ENCODE measurements at regions not wholly inside any gene's neighbourhood (a gene's known extent, or its start where the extent isn't known, plus 50 kb on each side); places are given as distances from the start of the nearest gene placed in this dataset.
"Not testable (repeated sequence)": the region's sequence is repeated elsewhere in the genome, so short reads cannot be mapped to it uniquely, and the experiment has no call there.

DNA sequence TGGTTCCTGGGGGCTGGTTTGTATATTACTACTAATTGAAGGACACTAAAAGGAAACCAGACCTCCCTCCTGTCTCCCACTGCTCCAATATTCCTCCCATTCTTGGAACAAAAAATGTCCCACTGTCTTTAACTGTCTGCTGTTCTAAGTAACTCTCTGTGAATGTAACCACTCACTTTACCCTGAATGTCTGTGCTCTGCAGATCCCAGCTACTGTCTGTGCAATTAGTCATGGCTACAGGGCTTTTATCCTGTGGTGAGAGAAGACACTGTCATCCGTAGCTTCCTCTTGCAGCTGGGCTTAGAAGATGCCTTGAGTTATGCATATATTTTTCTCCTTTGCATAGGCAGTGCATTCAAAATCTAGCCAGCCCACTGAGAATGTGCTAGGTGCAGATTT lies 853.8 kb downstream of the CDH8 start:
- no peak for DNase-seq (ENCODE audit: low read depth in 2 of 2)

DNA sequence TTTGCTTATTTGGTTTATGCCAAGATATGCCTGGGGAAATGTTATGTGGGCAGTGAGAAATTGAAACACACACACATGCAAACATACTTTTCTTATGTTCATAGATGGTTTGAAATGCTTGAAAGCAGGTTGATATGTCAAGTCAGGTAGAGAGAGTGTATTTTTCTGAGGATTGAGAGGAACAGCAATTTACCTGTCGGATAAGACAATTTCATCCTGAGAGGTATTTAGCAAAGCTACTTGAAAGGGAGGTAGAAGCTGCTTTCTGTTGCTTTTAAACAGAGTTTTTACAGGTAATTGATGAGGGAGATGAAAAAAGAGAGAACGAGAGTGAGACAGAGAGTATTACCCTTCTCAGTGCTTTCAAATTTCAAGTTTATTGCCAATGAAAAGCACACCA lies 854.3 kb downstream of the CDH8 start:
- no peak for DNase-seq (ENCODE audit: low read depth in 2 of 2)

DNA sequence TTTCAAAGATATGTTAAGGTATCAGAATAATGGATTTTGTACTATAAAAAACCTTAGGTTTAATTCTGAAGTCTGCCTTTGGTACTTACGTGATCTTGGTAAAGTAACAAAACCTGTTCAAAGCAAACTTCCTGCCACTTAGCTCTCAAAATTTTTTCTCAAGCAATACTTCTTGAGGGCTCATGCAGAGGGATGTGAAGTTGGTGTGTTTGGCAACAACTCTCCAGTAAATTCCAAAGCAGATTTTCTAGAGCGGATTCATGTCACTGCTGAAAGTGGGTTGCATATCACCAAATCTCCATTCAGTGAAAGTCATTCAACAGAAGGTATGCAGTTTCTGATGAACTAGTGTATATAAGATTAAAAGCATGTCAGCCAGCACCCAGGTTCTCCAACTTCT lies 856.7 kb downstream of the CDH8 start:
- DNase-seq (ENCODE audit: low read depth in 2 of 2), result no peak

DNA sequence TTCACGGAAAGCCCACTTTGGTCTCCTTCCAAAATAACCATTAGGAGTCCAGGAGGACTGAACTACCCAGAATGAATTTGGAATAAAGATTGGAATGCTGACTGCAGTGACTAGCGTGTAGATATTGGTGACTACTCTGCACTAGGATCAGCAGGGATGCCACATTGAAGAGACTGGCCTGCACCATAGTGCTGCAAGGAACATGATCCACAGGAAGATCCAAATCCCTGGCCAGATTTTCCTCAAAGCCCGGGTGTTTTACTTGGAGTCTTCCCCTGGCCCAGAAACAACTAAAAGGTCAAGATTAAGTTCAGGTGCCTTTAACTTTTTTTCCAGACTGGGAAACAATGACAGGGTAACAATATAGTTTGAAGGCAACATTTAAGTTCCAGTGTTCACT lies 870.4 kb downstream of the CDH8 start:
- DNase-seq (ENCODE audit: low read depth in 2 of 2), result no peak

DNA sequence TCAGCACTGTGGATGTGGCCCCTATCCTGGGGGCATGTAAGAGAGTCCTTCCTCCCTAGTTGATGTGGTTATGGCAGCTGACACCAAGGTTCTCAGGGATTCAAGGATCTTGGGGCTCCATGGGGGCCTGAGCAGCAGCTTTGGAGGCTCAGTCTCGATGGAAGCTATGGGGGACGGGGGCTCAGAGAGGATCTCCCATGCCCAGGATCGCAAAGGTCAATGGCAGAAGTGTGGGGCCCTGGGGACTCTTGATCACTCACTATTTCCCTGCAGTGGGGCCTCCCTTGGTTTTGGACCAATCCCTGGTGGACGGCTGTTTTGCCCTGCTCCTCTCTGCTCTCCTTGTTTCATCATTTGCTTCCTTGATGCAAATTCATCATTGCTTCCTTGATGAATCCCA lies 885.9 kb downstream of the CDH8 start:
- no peak for DNase-seq (ENCODE audit: low read depth in 2 of 2)

DNA sequence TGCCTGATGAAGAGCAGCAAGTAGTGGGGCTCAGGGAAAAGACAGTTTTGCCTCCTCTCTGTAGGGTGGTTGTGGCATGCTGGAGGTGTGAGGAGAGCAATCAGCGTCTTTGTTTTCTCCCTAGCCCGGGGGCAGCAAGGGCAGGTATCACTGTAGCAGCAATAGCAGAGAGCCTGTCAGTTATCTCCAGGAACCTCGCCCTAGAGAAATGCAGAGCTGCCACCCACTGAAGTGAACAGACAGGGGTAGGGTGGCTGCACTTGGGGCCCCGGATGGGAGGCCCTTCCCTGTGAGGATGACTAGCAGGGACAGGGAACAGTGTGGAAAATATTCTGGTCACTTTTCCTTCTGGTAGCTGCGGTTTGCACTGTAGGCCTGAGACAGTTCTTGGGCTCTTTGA lies 886.5 kb downstream of the CDH8 start:
- no peak for DNase-seq (ENCODE audit: low read depth in 2 of 2)

DNA sequence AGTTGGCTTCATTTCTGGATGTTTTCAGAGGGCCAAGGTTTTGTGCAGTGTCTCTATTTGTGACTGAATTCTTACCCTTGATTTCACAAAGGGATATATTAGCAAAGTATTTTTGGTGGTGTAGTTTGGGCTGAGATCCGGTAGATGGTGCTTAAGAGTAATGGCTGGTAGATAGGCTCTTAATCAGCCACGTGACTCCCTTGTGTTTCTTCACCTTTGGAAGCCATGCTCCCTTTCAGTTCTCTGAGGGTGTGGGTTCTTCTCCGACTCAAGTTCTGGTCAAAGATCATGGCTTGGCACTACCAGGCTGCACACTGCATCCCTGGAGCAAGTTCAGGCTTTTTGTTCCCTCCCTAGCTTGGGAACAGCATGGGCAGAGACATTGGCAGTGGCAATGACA lies 887.3 kb downstream of the CDH8 start:
- DNase-seq (ENCODE audit: low read depth in 2 of 2), result no peak

DNA sequence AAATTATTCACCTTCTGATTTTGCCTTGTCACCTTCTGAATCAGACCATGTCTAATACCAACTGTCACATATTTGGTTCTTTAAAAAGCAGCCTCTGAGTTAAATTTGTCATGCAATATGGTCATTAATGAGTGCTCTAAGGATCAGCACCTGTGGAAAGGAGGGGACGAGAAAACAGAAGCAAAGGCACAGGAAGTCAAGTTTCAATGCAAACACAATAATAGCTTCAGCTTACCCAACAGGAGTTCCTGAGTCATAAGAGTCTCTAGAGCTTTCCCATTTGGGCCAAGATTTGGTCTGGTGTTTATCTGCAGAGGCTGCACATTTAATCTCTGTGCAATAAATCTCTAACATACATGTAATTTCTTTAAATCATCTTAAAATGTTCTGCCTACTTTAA lies 889.8 kb downstream of the CDH8 start:
- DNase-seq (ENCODE audit: low read depth in 2 of 2), result no peak

DNA sequence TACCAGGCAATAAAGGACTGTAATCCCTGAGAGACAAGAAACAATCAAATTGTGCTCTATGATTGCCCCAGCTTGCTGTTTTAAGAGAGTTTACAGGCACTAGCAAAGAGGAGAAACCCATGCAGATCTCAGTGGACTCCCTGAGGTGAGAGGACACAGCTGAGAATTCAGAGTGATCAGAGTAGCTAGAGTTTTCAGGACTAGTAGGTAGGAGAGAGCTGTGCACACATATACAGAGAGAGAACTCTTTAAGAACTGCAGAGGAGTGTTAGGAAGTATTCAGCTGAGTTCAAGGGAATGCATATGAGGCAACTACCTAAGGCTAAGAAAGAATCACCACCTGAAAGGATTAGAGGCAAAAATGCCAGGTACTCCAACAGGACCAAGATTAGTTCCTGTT lies 904.8 kb downstream of the CDH8 start:
- no peak for DNase-seq (ENCODE audit: low read depth in 2 of 2)

DNA sequence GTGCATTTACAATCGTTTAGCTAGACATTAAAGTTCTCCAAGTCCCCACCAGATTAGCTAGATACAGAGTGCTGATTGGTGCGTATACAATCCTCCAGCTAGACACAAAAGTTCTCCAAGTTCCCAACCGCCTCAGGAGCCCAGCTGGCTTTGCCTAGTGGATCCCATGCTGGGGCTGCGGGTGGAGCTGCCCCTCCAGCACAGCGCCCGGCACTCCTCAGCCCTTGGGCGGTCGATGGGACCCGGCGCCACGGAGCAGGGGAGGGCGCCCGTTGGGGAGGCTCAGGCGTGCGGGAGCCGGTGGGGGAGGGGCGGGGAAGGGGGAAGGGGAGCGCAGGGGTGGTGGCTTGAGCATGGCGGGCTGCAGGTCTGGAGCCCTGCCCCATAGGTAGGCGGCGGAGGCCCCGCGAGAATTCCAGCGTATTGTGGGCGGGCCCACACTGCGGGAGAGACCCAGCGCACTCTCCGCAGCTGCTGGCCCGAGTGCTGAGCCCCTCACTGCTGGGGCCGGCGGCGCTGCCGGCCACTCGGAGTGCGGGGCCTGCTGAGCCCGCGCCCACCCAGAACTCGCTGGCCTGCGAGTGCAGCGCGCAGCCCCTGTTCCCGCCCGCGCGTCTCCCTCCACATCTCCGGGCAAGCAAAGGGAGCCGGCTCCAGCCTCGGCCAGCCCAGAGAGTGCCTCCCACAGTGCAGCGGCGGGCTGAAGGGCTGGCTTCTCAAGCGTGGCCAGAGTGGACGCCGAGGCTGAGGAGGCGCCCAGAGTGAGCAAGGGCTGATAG lies 907.5 kb downstream of the CDH8 start:
- DNase-seq (ENCODE audit: low read depth in 2 of 2), result no peak

DNA sequence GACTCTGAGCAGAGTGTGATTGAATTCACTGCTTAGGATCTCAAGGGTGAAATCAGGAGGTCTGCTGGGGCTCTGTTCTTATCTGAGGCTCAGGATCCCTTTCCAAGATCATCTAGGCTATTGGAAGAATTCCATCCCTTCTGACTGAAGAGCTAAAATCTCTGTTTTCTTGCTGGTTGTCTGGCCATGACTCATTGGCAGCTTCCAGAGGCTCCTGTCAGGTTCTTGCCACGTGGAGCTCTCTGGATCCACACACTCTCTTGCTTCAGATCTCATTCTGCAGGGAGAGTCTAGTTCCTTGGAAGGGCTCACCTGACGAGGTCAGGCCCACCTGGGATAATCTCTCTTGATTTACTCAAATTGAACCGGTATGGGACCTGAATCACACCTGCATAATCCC lies 930.7 kb downstream of the CDH8 start:
- DNase-seq (ENCODE audit: low read depth in 2 of 2), result no peak

DNA sequence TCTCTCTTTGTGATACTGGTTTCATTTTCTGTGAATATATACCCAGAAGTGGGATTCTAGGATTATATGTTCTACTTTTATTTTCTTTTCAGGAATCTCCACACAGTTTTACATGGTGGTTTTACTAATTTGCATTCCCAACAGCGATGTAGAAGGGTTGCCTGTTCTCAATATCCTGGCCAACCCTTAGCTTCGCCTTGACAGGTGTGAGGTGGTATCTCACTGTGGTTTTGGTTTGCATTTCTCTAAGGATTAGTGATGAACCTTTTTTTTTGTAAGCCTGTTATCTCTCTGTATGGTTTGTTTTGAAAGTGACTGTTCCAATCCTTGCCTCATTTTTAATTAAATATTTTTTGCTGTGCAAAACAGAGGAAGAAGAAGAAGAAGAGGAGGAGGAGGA lies 937.7 kb downstream of the CDH8 start:
- DNase-seq (ENCODE audit: low read depth in 2 of 2), result no peak

DNA sequence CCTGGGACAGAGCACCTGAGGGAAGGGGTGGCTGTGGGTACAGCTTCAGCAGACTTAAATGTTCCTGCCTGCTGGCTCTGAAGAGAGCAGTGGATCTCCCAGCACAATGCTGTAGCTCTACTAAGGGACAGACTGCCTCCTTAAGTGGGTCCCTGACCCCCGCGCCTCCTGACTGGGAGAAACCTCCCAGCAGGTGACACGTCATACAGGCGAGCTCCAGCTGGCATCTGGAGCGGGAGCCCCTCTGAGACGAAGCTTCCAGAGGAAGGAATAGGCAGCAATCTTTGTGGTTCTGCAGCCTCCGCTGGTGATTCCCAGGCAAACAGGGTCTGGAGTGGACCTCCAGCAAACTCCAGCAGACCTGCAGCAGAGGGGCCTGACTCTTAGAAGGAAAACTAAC lies 944.9 kb downstream of the CDH8 start:
- not testable (repeated sequence) for DNase-seq (ENCODE audit: low read depth in 2 of 2)

DNA sequence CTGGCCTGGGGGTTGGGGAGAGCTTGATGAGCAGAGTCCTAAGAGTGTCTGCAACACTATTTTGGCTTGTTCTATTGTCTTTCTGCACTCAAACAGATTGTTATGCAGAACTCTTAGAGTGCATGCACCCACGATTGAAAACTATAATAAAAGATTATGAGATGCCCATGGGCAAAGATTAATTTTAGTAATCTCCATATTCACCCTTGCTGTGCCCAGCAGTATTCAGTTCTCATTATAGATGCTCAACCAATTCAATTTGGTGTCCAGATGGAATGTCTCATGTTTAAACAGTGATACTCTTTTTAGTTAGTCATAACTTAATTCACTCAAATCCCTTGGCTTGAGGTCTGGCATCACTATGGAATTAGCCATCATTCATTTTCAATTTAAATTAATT lies 952.5 kb downstream of the CDH8 start:
- no peak for DNase-seq (ENCODE audit: low read depth in 2 of 2)

DNA sequence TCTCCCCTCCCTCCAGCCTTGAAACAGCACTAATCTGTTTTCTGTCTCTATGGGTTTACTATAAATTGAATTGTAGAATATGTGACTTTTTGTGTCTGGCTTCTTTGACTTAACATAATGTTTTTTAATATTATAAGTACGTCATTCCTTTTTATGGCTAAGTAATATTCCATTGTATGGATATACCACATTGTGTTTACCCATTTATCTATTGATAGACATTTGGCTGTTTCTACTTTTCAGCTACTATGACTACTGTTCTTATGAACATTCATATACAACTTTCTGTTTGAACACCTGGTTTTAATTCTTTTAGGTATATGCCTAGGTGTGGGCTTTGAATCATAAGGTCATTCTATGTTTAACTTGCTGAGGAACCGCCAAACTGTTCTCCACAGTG lies 961.9 kb downstream of the CDH8 start:
- no peak for DNase-seq (ENCODE audit: low read depth in 2 of 2)

DNA sequence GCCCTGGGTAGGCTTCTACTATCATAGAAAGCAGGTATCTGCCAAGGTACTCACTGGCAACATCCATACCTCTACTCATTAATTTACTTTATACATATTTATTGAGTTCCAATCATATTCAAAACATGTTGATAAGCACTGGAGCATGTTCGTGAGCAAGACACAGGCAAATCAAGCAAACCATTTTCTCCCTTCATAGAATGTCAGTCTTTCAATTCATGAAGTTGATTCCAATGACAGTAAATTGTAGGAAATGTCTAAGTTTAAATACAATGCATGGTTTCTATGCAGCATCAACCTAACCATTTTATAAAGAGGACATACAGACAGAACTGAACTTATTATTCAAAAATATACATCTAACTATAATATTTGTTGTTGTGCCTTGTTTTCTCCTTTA lies 978.6 kb downstream of the CDH8 start:
- DNase-seq (ENCODE audit: low read depth in 2 of 2), result no peak

DNA sequence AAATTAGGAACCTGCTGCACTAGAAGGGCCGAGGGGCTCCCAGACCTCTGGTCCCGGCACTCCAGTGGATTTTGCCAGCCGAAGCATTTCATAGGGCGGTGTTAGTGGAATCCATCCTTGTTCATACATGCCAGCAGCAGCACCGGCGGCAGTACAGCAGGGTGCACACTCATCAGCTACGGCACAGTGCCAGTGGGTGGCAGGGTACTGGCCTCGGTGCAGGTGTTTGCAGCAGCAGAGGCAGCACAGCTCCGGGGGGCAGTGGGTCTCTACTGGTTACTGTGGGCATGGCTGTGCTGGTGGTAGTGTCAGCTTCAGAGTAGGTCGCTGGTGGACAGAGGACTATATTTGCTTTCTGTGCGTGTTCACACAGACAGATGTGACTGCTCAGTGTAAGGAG lies 985.7 kb downstream of the CDH8 start:
- DNase-seq (ENCODE audit: low read depth in 2 of 2), result no peak

DNA sequence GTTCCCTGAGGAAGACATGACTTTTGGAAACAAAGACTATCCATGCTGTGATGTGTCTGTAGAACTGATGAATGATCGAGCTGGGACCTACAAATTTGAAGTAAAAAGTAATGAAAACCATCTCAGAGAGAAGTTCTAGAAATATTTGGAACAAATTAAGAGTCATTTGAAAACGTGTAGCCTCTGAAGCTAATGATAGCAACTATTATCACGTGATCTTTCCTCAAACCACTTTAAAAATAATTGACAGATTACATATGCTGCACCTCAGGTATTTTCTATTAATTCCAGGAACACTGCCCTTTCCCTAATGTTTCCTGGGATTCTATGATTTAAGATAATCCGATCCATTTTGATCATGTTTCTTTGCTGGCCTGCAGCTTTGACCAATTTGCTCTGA lies 990.3 kb downstream of the CDH8 start:
- no peak for DNase-seq (ENCODE audit: low read depth in 2 of 2)

DNA sequence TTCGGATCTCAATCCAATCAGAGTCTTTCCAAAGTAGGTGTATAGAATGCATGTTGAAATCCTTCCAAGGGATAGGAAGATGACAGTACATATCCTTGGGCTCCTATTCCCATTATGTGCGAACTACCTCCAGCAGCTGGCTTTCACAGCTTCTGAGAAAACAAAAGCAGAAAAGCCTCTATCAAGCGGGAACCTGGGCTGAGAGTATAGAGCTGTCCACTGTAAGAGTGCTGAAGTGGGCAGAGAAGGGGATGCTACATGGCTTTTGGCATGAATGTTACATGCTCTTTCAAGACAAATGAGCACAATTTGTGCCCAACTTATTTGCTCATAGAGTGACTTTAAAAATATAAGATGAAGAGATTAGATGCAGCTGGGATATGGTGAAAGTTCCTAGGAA lies 993.5 kb downstream of the CDH8 start:
- DNase-seq (ENCODE audit: low read depth in 2 of 2), result no peak

DNA sequence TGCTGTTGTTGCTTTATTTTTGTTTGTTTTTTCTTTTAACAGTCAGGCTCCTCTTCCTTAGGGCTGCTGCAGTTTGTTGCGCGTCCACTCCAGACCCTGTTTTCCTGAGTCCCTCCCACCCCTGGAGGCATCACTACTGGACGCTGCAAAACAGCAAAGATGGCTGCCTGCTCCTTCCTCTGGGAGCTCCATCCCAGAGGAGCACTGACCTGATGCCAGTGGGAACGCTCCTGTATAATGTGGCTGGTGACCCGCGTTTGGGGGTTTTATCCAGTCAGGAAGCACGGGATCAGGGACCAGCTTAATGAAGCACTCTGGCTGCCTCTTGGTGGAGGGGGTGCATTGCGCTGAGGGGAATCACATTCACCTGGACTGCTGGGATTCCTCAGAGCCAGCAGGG lies 1005.6 kb downstream of the CDH8 start:
- no peak for DNase-seq (ENCODE audit: low read depth in 2 of 2)

DNA sequence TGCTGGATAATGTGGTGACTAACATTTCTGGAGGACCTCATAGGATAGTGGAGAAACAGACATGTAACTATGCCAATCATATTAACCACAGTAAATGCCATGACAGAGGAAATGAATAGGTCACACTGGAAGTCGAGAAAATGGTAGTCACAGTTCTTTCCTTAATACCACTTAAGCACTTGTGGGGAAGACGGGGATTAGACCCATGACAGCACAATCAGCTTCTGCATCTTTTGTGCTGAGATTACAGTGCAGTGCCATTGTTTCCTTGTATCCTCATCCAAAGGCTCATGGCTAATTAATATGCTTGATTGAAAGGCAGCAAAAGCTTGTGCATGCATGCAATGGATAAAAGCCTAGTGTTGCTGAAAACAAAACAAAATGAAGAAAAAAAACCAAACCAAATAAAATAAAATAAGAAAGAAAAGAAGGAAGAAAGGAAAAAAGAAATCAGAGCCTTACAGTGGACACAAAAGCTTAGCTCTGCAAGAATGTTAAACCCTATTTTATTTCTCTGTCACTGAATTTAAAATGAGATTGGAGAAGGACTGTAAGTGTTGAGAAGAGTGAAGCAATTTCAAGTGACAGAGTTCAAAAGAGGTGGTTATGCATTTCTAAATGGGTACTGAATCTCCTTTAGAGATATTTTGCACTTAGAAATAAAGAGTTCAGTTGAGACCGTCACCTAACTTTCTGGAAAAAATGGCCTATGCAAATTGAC lies 1011.9 kb downstream of the CDH8 start:
- no peak for DNase-seq (ENCODE audit: low read depth in 2 of 2)

DNA sequence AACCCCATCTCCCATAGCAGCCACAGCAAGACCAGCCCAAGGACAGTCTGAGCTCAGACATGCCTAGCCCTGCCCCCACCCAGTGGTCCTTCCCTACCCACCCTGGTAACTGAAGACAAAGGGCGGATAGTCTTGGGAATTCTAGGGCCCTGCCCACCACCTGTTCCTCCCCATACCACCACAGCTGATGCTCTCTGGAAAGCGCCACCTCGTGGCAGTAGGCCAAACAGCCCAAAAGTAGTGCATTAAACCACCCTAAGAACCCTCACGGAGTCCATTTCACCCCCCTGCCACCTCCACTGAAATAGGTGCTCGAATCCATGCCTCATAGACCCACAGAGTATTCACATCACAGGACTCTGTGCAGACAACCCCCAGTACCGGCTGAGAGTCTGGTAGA lies 1021.4 kb downstream of the CDH8 start:
- no peak for DNase-seq (ENCODE audit: low read depth in 2 of 2)

DNA sequence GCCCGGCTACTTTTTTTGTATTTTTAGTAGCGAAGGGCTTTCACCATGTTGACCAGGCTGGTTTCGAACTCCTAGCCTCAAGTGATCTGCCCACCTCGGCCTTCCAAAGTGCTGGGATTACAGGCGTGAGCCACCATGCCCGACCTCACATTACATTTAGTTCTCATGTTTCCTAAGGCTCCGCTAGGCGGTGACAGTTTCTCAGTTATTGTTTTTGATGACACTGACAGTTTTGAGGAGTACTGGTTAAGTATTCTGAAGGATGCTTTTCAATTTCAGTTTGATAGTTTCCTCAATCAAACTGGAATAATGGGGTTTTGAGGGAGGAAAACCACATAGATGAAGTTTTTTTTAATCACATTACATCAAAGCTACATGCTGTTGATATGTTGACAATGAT lies 1028.5 kb downstream of the CDH8 start:
- no peak for DNase-seq (ENCODE audit: low read depth in 2 of 2)

DNA sequence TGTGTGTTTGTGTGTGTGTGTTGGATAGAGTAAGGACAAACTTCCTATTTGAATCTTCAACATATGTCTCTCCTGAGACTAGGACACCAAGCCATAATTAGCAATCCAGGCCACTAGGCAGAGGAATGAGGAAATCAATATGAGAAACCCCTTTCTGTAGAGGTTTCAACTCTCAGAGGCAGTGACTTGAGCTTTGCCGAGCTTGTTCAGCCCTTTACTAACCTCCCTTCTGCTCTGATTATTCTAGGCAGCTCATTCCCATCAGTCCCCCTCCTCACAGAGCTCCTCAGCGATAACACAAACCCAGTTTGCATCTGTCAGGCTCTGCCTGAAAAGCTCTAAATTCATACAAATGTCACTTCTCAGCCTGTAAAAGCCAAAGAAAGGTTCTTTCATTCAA lies 1030.3 kb downstream of the CDH8 start:
- DNase-seq (ENCODE audit: low read depth in 2 of 2), result no peak

Data from stimulated activated CD4-positive, alpha-beta T cell treated with anti-CD3 and anti-CD28 coated beads, Interleukin-1b, Interleukin-23, amount 100 ng/mL, for 1 hour (primary cell).